K562 (cell line): ENCODE measurements at regions not wholly inside any gene's neighbourhood (a gene's known extent, or its start where the extent isn't known, plus 50 kb on each side); places are given as distances from the start of the nearest gene placed in this dataset.

Source experiments
- ATAC-seq: fragments of 200-7000 bp; cut with Tn5 transposase; 3 replicates; pipeline ENCODE4 v1.9.1; 2020; ENCODE audit warnings: moderate library complexity
- BruUV-seq: library from RNA; stranded (reverse); fragments of 400-500 nt; replicated peaks from 2 replicates; lab custom pipeline; 2021; lab: Mats Ljungman, UMichigan
- CTCF ChIA-PET: fragments of 300-600 bp; formaldehyde crosslinking; extraction: SDS; loops from one replicate; lab custom pipeline; 2021; ENCODE audit warnings: low intra/inter-chr PET ratio; lab: Yijun Ruan, JAX
- POLR2A ChIA-PET: fragments of 300-600, 350-650 bp; sonication (Branson Sonifier 250); formaldehyde crosslinking; extraction: SDS; loops from one replicate; lab custom pipeline; 2021; ENCODE audit warnings: antibody characterized with exemption, inconsistent platforms; lab: Yijun Ruan, JAX
- DNase-seq, 4 experiments: peaks; one replicate each; pipeline versions ENCODE4 v3.0.0 to v3.0.0-alpha.2; 2011 to 2018; ENCODE audit warnings: low spot score in 3 of 4, mixed read lengths in 3 of 4; ENCODE audit errors: extremely low read depth in 1 of 4
- FAIRE-seq: peaks from 2 replicates; lab custom pipeline; 2011; peaks lifted over from hg19 to GRCh38; lab: Jason Lieb, UNC
- H2AFZ ChIP-seq: 2 replicates; pipeline ENCODE4 v1.6.0; 2011; ENCODE audit warnings: low read depth, low read length, control low read depth, inconsistent platforms
- H3K27ac ChIP-seq: fragments of 200-600 bp; 3 replicates; pipeline ENCODE4 v1.8.0; 2011; ENCODE audit warnings: low read depth, mild to moderate bottlenecking, control low read depth, inconsistent platforms, low read length, moderate library complexity, mixed read lengths; ENCODE audit errors: extremely low read depth
- H3K27me3 ChIP-seq, 2 experiments: fragments of 300-600 bp in 1 of 2; 2 replicates in 1 of 2; 3 replicates in 1 of 2; pipeline versions ENCODE4 v1.6.0 to v1.8.0; 2011; ENCODE audit warnings: inconsistent platforms in 2 of 2, low read length in 2 of 2, mild to moderate bottlenecking in 1 of 2, mixed read lengths in 1 of 2, moderate library complexity in 1 of 2; ENCODE audit not compliant: control insufficient read depth in 2 of 2, insufficient read depth in 2 of 2
- H3K36me3 ChIP-seq: fragments of 300-600 bp; 3 replicates; pipeline ENCODE4 v1.8.0; 2011; ENCODE audit warnings: mild to moderate bottlenecking, low read length, inconsistent platforms; ENCODE audit not compliant: control insufficient read depth, insufficient read depth
- H3K4me1 ChIP-seq, 2 experiments: fragments of 200-600 bp in 1 of 2; replicated peaks in 1 of 2; 2 replicates in 1 of 2; 3 replicates in 1 of 2; pipeline versions ENCODE4 v1.5.1 to v1.8.0; 2011; ENCODE audit warnings: inconsistent platforms in 2 of 2, low read length in 2 of 2, mild to moderate bottlenecking in 1 of 2, mixed read lengths in 1 of 2, moderate library complexity in 1 of 2; ENCODE audit not compliant: control insufficient read depth in 2 of 2, insufficient read depth in 2 of 2
- H3K4me2 ChIP-seq: 2 replicates; pipeline ENCODE4 v1.6.1; 2011; ENCODE audit warnings: low read length, control low read depth, inconsistent platforms, mixed read lengths; ENCODE audit not compliant: insufficient read depth
- H3K4me3 ChIP-seq: fragments of 200-600 bp; sonication (generic), shearing (Covaris generic); 2 replicates; pipeline ENCODE4 v1.5.1; 2016; ENCODE audit warnings: control low read depth, inconsistent platforms
- H3K79me2 ChIP-seq: fragments of 200-600 bp; 3 replicates; pipeline ENCODE4 v1.8.0; 2011; ENCODE audit warnings: low read length, inconsistent platforms; ENCODE audit not compliant: control insufficient read depth, insufficient read depth
- H3K9ac ChIP-seq, 2 experiments: 2 replicates each; pipeline versions ENCODE4 v1.6.0 to v1.6.1; 2011; ENCODE audit warnings: low read depth in 2 of 2, low read length in 2 of 2, control low read depth in 1 of 2, inconsistent platforms in 1 of 2, mild to moderate bottlenecking in 1 of 2, mixed read lengths in 1 of 2; ENCODE audit not compliant: insufficient read depth in 1 of 2
- H3K9me1 ChIP-seq: one replicate; pipeline ENCODE4 v1.6.0; 2011; ENCODE audit warnings: inconsistent platforms, mild to moderate bottlenecking, low read length, moderate library complexity; ENCODE audit not compliant: control insufficient read depth, insufficient read depth
- H3K9me3 ChIP-seq: replicated peaks from 2 replicates; pipeline ENCODE4 v1.5.1; 2011; ENCODE audit warnings: low read depth, low read length, inconsistent platforms; ENCODE audit not compliant: control insufficient read depth, insufficient read depth
- H4K20me1 ChIP-seq: replicated peaks from 2 replicates; pipeline ENCODE4 v1.6.1; 2011; ENCODE audit warnings: low read length, inconsistent platforms, mixed read lengths; ENCODE audit not compliant: control insufficient read depth, insufficient read depth
- MEF2A ChIP-seq: IDR thresholded peaks from 2 replicates; pipeline ENCODE4 v1.6.1; 2011; ENCODE audit warnings: low read depth, mild to moderate bottlenecking, low read length, moderate library complexity; ENCODE audit not compliant: control insufficient read depth
- PHF21A ChIP-seq: fragments of 450-650 bp; IDR thresholded peaks from 2 replicates; pipeline ENCODE4 v1.6.1; 2017; ENCODE audit warnings: low read depth, borderline replicate concordance
- SMARCA4 ChIP-seq: fragments of 450-650 bp; IDR thresholded peaks from 2 replicates; pipeline ENCODE4 v1.6.1; 2016
- SMC3 ChIP-seq: conservative IDR thresholded peaks from 2 replicates; pipeline ENCODE4 v1.6.1; 2011; ENCODE audit warnings: low read depth, low read length, improper control_type of control experiment; ENCODE audit not compliant: insufficient read depth
- SRSF1 ChIP-seq: fragments of 200-400 bp; formaldehyde crosslinking; IDR thresholded peaks from 2 replicates; pipeline ENCODE4 v1.6.1; 2017; ENCODE audit warnings: mild to moderate bottlenecking, low read depth, low read length, moderate library complexity
- TAL1 ChIP-seq: fragments of 450-650 bp; IDR thresholded peaks from 2 replicates; pipeline ENCODE4 v1.6.1; 2016; ENCODE audit warnings: mild to moderate bottlenecking
- TFAM ChIP-seq: fragments of 250-450 bp; sonication (Bioruptor Pico); conservative IDR thresholded peaks from 2 replicates; pipeline ENCODE4 v1.5.0; 2021; ENCODE audit warnings: mild to moderate bottlenecking, moderate library complexity
- ZBTB1 ChIP-seq: sonication (generic); formaldehyde crosslinking; IDR thresholded peaks from 2 replicates; pipeline ENCODE4 v1.8.1; 2023; ENCODE audit warnings: missing genetic modification reagents, low read depth, mild to moderate bottlenecking, borderline replicate concordance
- ZNF707 ChIP-seq: fragments of 250-450 bp; sonication (Bioruptor Pico); conservative IDR thresholded peaks from 2 replicates; pipeline ENCODE4 v1.8.0; 2022; ENCODE audit warnings: inconsistent platforms, mild to moderate bottlenecking, moderate library complexity
- WGBS: fragments of 100-300 bp; shearing (Covaris generic); methylation state at CpG from one replicate; pipeline ENCODE4 v1.1.6; 2016; ENCODE audit warnings: low coverage, mixed read lengths; ENCODE audit not compliant: insufficient coverage; ENCODE audit errors: missing lambda C conversion rate; 5-methylcytosine and 5-hydroxymethylcytosine counted together
- in situ Hi-C: fragments of 300-500 bp; cut with MboI; formaldehyde crosslinking; loops from 4 replicates; pipeline ENCODE4 v1.15.0; 2018; ENCODE audit warnings: inconsistent platforms, mixed read lengths
- intact Hi-C: fragments of 100-400 bp; cut with micrococcal nuclease; formaldehyde crosslinking; loops from 2 replicates; pipeline ENCODE4 v1.14.2; 2022
- TF ChIP-seq, protein P1 (sequence below): fragments of 450-650 bp; formaldehyde crosslinking; IDR thresholded peaks from 2 replicates; pipeline ENCODE4 v1.4.0; 2022; ENCODE audit warnings: missing genetic modification characterization
- TF ChIP-seq, protein P2 (sequence below): fragments of 450-650 bp; IDR thresholded peaks from 2 replicates; pipeline ENCODE4 v1.6.1; 2017; ENCODE audit warnings: antibody characterized with exemption
- TF ChIP-seq, protein P3 (sequence below): fragments of 250-450 bp; sonication (Bioruptor Pico); IDR thresholded peaks from 2 replicates; pipeline ENCODE4 v1.8.0; 2022; ENCODE audit warnings: moderate library complexity, mild to moderate bottlenecking, inconsistent platforms
- TF ChIP-seq, protein P4 (sequence below): fragments of 200-800 bp; sonication (Bioruptor generic); IDR thresholded peaks from 2 replicates; pipeline ENCODE4 v1.6.1; 2017; ENCODE audit warnings: missing genetic modification characterization, missing compliant biosample characterization

DNA sequence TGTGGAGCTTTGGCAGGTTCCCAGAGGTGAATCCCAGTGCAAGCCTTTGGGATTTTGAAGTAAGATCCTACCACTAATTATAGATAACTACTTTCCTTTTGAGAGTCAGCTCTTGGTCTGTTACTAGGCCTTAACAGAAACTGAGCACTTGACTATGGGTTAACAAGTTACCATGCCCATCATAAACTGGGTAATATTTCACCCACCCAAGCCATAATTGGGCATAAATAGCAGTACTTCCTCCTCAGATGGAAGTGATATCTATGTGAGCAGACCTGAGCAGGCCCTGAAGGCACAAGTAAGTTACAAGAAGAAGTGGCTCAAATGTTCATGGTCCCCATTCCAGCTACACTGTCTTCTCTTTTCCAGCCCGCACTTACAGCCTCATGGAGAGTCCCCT is 475.9 kb downstream of the LRRIQ3 start:
- Histone ChIP-seq H3K36me3 (no peaks in the 10 kb centered on the region), H3K79me2 (no peaks in the 10 kb centered on the region), H3K27ac (no peak overlapping the region), H3K4me1 (no peaks in the 10 kb centered on the region), H3K9me3 (no peaks in the 10 kb centered on the region), H2AFZ (no peak overlapping the region), H3K4me3 (no peak overlapping the region), H3K4me2 (no peak overlapping the region), H4K20me1 (no peaks in the 10 kb centered on the region), H3K9me1 (no peaks in the 10 kb centered on the region), H3K9ac (no peak overlapping the region), H3K27me3 (no peaks in the 10 kb centered on the region)
- ChIA-PET CTCF (no interaction called here), POLR2A (no interaction called here)
- 0% methylated on average over 1 of the region's 1 CpG for WGBS
- in situ Hi-C loops = no loop called here
- no peak for DNase-seq
- no TSS peak for BruUV-seq
- intact Hi-C loops = no loop called here
- no peak for ATAC-seq
- TF ChIP-seq ZBTB1 (CRISPR knock-in tag) (no peak), SMC3 (no peak), TFAM (CRISPR knock-in tag) (no peak)
- TF ChIP-seq, protein P1, sequence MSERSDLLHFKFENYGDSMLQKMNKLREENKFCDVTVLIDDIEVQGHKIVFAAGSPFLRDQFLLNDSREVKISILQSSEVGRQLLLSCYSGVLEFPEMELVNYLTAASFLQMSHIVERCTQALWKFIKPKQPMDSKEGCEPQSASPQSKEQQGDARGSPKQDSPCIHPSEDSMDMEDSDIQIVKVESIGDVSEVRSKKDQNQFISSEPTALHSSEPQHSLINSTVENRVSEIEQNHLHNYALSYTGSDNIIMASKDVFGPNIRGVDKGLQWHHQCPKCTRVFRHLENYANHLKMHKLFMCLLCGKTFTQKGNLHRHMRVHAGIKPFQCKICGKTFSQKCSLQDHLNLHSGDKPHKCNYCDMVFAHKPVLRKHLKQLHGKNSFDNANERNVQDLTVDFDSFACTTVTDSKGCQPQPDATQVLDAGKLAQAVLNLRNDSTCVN (CRISPR knock-in tag) = no peak
- FAIRE-seq = no peak

DNA sequence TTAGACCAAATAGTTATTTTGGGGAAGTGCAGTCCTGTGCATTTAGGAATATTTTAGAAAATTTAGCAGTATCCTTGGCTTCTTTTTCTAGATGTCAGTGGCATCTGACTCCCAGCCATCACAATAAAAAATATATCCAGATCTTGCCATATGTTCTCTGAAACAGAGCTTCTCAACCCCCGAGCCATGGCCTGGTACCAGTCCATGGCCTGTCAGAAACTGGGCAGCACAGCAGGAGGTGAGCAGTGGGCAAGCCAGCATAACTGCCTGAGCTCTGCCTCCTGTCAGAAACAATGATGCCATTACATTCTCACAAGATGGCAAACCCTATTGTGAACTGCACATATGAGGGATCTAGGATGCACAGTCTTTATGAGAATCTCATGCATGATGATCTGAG is 480.0 kb downstream of the LRRIQ3 start:
- 0% methylated on average over 1 of the region's 1 CpG for WGBS
- CTCF ChIA-PET = no interaction called here
- Histone ChIP-seq H3K9me1 (no peaks in the 10 kb centered on the region), H3K4me3 (no peak overlapping the region), H3K27me3 (no peaks in the 10 kb centered on the region), H3K4me2 (no peak overlapping the region), H2AFZ (no peak overlapping the region), H3K27ac (no peak overlapping the region), H3K36me3 (no peaks in the 10 kb centered on the region), H3K79me2 (no peaks in the 10 kb centered on the region), H3K4me1 (no peaks in the 10 kb centered on the region), H3K9me3 (no peaks in the 10 kb centered on the region), H4K20me1 (no peaks in the 10 kb centered on the region), H3K9ac (no peak overlapping the region)
- no peak for ATAC-seq
- intact Hi-C loops (no loop called here), in situ Hi-C loops (no loop called here)
- POLR2A ChIA-PET = no interaction called here
- no TSS peak for BruUV-seq
- no peak for FAIRE-seq
- DNase-seq = no peak
- TF ChIP-seq, protein P2, sequence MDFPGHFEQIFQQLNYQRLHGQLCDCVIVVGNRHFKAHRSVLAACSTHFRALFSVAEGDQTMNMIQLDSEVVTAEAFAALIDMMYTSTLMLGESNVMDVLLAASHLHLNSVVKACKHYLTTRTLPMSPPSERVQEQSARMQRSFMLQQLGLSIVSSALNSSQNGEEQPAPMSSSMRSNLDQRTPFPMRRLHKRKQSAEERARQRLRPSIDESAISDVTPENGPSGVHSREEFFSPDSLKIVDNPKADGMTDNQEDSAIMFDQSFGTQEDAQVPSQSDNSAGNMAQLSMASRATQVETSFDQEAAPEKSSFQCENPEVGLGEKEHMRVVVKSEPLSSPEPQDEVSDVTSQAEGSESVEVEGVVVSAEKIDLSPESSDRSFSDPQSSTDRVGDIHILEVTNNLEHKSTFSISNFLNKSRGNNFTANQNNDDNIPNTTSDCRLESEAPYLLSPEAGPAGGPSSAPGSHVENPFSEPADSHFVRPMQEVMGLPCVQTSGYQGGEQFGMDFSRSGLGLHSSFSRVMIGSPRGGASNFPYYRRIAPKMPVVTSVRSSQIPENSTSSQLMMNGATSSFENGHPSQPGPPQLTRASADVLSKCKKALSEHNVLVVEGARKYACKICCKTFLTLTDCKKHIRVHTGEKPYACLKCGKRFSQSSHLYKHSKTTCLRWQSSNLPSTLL = no peak
- no peak for TF ChIP-seq SMARCA4
- no peak for TF ChIP-seq ZNF707 (CRISPR knock-in tag)
- no peak for TF ChIP-seq PHF21A
- no peak for TF ChIP-seq SRSF1
- TF ChIP-seq, protein P3, sequence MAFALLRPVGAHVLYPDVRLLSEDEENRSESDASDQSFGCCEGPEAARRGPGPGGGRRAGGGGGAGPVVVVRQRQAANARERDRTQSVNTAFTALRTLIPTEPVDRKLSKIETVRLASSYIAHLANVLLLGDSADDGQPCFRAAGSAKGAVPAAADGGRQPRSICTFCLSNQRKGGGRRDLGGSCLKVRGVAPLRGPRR = no peak
- TF ChIP-seq, protein P4, sequence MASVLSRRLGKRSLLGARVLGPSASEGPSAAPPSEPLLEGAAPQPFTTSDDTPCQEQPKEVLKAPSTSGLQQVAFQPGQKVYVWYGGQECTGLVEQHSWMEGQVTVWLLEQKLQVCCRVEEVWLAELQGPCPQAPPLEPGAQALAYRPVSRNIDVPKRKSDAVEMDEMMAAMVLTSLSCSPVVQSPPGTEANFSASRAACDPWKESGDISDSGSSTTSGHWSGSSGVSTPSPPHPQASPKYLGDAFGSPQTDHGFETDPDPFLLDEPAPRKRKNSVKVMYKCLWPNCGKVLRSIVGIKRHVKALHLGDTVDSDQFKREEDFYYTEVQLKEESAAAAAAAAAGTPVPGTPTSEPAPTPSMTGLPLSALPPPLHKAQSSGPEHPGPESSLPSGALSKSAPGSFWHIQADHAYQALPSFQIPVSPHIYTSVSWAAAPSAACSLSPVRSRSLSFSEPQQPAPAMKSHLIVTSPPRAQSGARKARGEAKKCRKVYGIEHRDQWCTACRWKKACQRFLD (CRISPR knock-in tag) = no peak
- no peak for TF ChIP-seq MEF2A
- no peak for TF ChIP-seq TAL1
